Skin epidermis (tissue), 12 donors: ENCODE measurements at regions not wholly inside any gene's neighbourhood (a gene's known extent, or its start where the extent isn't known, plus 50 kb on each side); places are given as distances from the start of the nearest gene placed in this dataset.

Experiments used
- H3K27ac ChIP-seq, 21 experiments: fragments of 200-600 bp; sonication (generic) in 11 of 21; one replicate each; pipeline ENCODE4 v1.5.0; 2020; ENCODE audit warnings: mild to moderate bottlenecking in 3 of 21, inconsistent platforms in 2 of 21, moderate library complexity in 2 of 21
- H3K4me3 ChIP-seq, 7 experiments: fragments of 200-600 bp; sonication (generic) in 2 of 7; one replicate each; pipeline ENCODE4 v1.5.0; 2020; ENCODE audit warnings: inconsistent platforms in 2 of 7, mild to moderate bottlenecking in 2 of 7, moderate library complexity in 1 of 7

- Histone ChIP-seq H3K27ac (no peak overlapping the region), H3K4me3 (no peak overlapping the region)
These were observed 106.4 kb upstream of the ZNF438 start for GRCh38 chr10:31138026-31138553.

- no peak overlapping the region for H3K27ac ChIP-seq
These were observed 107.8 kb upstream of the ZNF438 start for GRCh38 chr10:31139497-31139896.

GRCh38 chr10:31140716-31141115 is 109.1 kb upstream of the ZNF438 start:
- Histone ChIP-seq H3K27ac (no peak overlapping the region), H3K4me3 (no peak overlapping the region)

More at GRCh38 chr10:31139497-31139896, 107.8 kb upstream of the ZNF438 start:
- no peak overlapping the region for H3K4me3 ChIP-seq

- Histone ChIP-seq H3K27ac (peak overlapping the region in 1 of 21 experiments; percentile 8), H3K4me3 (no peak overlapping the region)
These were observed 110.4 kb upstream of the ZNF438 start for GRCh38 chr10:31142026-31142425.

- no peak overlapping the region for H3K27ac ChIP-seq
- H3K4me3 ChIP-seq, result no peak overlapping the region
These were observed 111.8 kb upstream of the ZNF438 start for GRCh38 chr10:31143331-31143935.

GRCh38 chr10:31145986-31146385 is 114.3 kb upstream of the ZNF438 start:
- Histone ChIP-seq H3K27ac (peak overlapping the region in 9 of 21 experiments; percentile 5 to 73 (median 38)), H3K4me3 (no peak overlapping the region)

GRCh38 chr10:31146491-31147209 is 115.0 kb upstream of the ZNF438 start:
- Histone ChIP-seq H3K27ac (peak overlapping the region in 9 of 21 experiments; percentile 5 to 73 (median 38)), H3K4me3 (no peak overlapping the region)

GRCh38 chr10:31147210-31147608 is 115.5 kb upstream of the ZNF438 start:
- no peak overlapping the region for H3K4me3 ChIP-seq
- peak overlapping the region in 5 of 21 experiments; percentile 24 to 73 (median 47) for H3K27ac ChIP-seq

GRCh38 chr10:31148951-31149350 is 117.3 kb upstream of the ZNF438 start:
- Histone ChIP-seq H3K4me3 (no peak overlapping the region), H3K27ac (no peak overlapping the region)

- no peak overlapping the region for H3K4me3 ChIP-seq
- H3K27ac ChIP-seq, result peak overlapping the region in 1 of 21 experiments; percentile 5
These were observed 118.3 kb upstream of the ZNF438 start for GRCh38 chr10:31149835-31150512.

- Histone ChIP-seq H3K27ac (no peak overlapping the region), H3K4me3 (no peak overlapping the region)
These were observed 119.6 kb upstream of the ZNF438 start for GRCh38 chr10:31151301-31151700.

- no peak overlapping the region for H3K4me3 ChIP-seq
- no peak overlapping the region for H3K27ac ChIP-seq
These were observed 120.9 kb upstream of the ZNF438 start for GRCh38 chr10:31152421-31153135.

- H3K27ac ChIP-seq, result no peak overlapping the region
- no peak overlapping the region for H3K4me3 ChIP-seq
These were observed 121.5 kb upstream of the ZNF438 start for GRCh38 chr10:31153161-31153560.

- H3K4me3 ChIP-seq, result no peak overlapping the region
- no peak overlapping the region for H3K27ac ChIP-seq
These were observed 122.0 kb upstream of the ZNF438 start for GRCh38 chr10:31153692-31154091.

GRCh38 chr10:31154996-31155395 is 123.3 kb upstream of the ZNF438 start:
- H3K27ac ChIP-seq, result no peak overlapping the region
- no peak overlapping the region for H3K4me3 ChIP-seq

GRCh38 chr10:31157123-31158010 is 125.7 kb upstream of the ZNF438 start:
- Histone ChIP-seq H3K4me3 (no peak overlapping the region), H3K27ac (peak overlapping the region in 10 of 21 experiments; percentile 9 to 79 (median 47))

GRCh38 chr10:31158011-31158658 is 126.5 kb upstream of the ZNF438 start:
- Histone ChIP-seq H3K27ac (peak overlapping the region in 10 of 21 experiments; percentile 9 to 79 (median 47)), H3K4me3 (no peak overlapping the region)

GRCh38 chr10:31166606-31167005 is 134.9 kb upstream of the ZNF438 start:
- Histone ChIP-seq H3K27ac (no peak overlapping the region), H3K4me3 (no peak overlapping the region)
